Activated CD8-positive, alpha-beta memory T cell treated with anti-CD3 and anti-CD28 coated beads, Interleukin-2, amount 10 ng/mL, durations not matched to agents 7 days and 5 days (primary cell): ENCODE measurements at regions not wholly inside any gene's neighbourhood (a gene's known extent, or its start where the extent isn't known, plus 50 kb on each side); places are given as distances from the start of the nearest gene placed in this dataset.
"Not testable (repeated sequence)": the region's sequence is repeated elsewhere in the genome, so short reads cannot be mapped to it uniquely, and the experiment has no call there.

ENCODE experiments used
- ATAC-seq: fragments of 150-1000 bp; cut with Tn5 transposase; one replicate; pipeline ENCODE4 v1.10.0; 2021; ENCODE audit warnings: moderate library complexity
- CTCF ChIA-PET: fragments of 350-600 bp; sonication (Branson Sonifier 250); formaldehyde crosslinking; loops from one replicate; lab custom pipeline; 2021; ENCODE audit warnings: antibody characterized with exemption; lab: Charles Lee
- DNase-seq: peaks from one replicate; pipeline ENCODE4 v3.0.0-alpha.2; 2020
- H3K27ac Mint-ChIP-seq: one replicate; pipeline ENCODE4 v1.8.0; 2021; ENCODE audit warnings: mild to moderate bottlenecking, mixed read lengths
- H3K27me3 Mint-ChIP-seq: one replicate; pipeline ENCODE4 v1.8.0; 2021; ENCODE audit warnings: mixed read lengths
- H3K36me3 Mint-ChIP-seq: one replicate; pipeline ENCODE4 v1.8.0; 2021; ENCODE audit warnings: mild to moderate bottlenecking, mixed read lengths
- H3K4me1 Mint-ChIP-seq: one replicate; pipeline ENCODE4 v1.8.0; 2021; ENCODE audit warnings: mixed read lengths
- H3K4me3 Mint-ChIP-seq: one replicate; pipeline ENCODE4 v1.8.0; 2021; ENCODE audit warnings: mild to moderate bottlenecking, moderate library complexity, mixed read lengths
- H3K9me3 Mint-ChIP-seq: one replicate; pipeline ENCODE4 v1.8.0; 2022; ENCODE audit warnings: low read depth, mixed read lengths

- Mint-ChIP-seq H3K4me1 (no peaks in the 10 kb centered on the region), H3K27ac (no peak overlapping the region), H3K4me3 (no peak overlapping the region), H3K9me3 (peaks cover 2% of the 10 kb centered on the region), H3K36me3 (no peaks in the 10 kb centered on the region), H3K27me3 (no peaks in the 10 kb centered on the region)
- no peak for DNase-seq
- CTCF ChIA-PET, result no interaction called here
- ATAC-seq, result no peak
These were observed 1272.8 kb upstream of the ZEB2 start for GRCh38 chr2:145792745-145793144.

GRCh38 chr2:145789636-145790035 lies 1269.7 kb upstream of the ZEB2 start:
- no peaks in the 10 kb centered on the region for H3K4me1 Mint-ChIP-seq
- ATAC-seq (no peak), DNase-seq (no peak)
- no peaks in the 10 kb centered on the region for H3K27me3 Mint-ChIP-seq
- H3K9me3 Mint-ChIP-seq, result peaks cover 4% of the 10 kb centered on the region
- H3K4me3 Mint-ChIP-seq, result no peak overlapping the region
- H3K27ac Mint-ChIP-seq, result no peak overlapping the region
- CTCF ChIA-PET, result no interaction called here
- no peaks in the 10 kb centered on the region for H3K36me3 Mint-ChIP-seq

- H3K4me1 Mint-ChIP-seq, H3K36me3 Mint-ChIP-seq, ATAC-seq, H3K9me3 Mint-ChIP-seq, H3K27me3 Mint-ChIP-seq, DNase-seq, H3K27ac Mint-ChIP-seq, CTCF ChIA-PET, H3K4me3 Mint-ChIP-seq: not testable (repeated sequence)
These were observed 1267.9 kb upstream of the ZEB2 start for GRCh38 chr2:145787597-145788361.

GRCh38 chr2:145782607-145783006 lies 1262.7 kb upstream of the ZEB2 start:
- DNase-seq, H3K4me1 Mint-ChIP-seq, CTCF ChIA-PET, H3K4me3 Mint-ChIP-seq, H3K27me3 Mint-ChIP-seq, H3K9me3 Mint-ChIP-seq, ATAC-seq, H3K27ac Mint-ChIP-seq, H3K36me3 Mint-ChIP-seq: not testable (repeated sequence)

GRCh38 chr2:145777914-145778313 lies 1258.0 kb upstream of the ZEB2 start:
- H3K27ac Mint-ChIP-seq, result no peak overlapping the region
- DNase-seq, result no peak

GRCh38 chr2:145777297-145777696 lies 1257.4 kb upstream of the ZEB2 start:
- Mint-ChIP-seq H3K27ac (no peak overlapping the region), H3K4me3 (no peak overlapping the region), H3K36me3 (no peaks in the 10 kb centered on the region), H3K4me1 (no peaks in the 10 kb centered on the region), H3K9me3 (no peaks in the 10 kb centered on the region), H3K27me3 (no peaks in the 10 kb centered on the region)
- CTCF ChIA-PET, result no interaction called here
- DNase-seq (no peak), ATAC-seq (no peak)

More at GRCh38 chr2:145777914-145778313, 1258.0 kb upstream of the ZEB2 start:
- H3K27me3 Mint-ChIP-seq, result no peaks in the 10 kb centered on the region
- H3K4me3 Mint-ChIP-seq, result no peak overlapping the region
- CTCF ChIA-PET, result interaction anchor here (0.7 kb wide), 1 partner anchor 655 kb away, joined by 3 read pairs; no protein-coding TSS in a partner anchor
- no peaks in the 10 kb centered on the region for H3K9me3 Mint-ChIP-seq
- ATAC-seq, result no peak
- H3K4me1 Mint-ChIP-seq, result no peaks in the 10 kb centered on the region
- H3K36me3 Mint-ChIP-seq, result no peaks in the 10 kb centered on the region

- Mint-ChIP-seq H3K27ac (no peak overlapping the region), H3K36me3 (no peaks in the 10 kb centered on the region), H3K4me3 (no peak overlapping the region), H3K4me1 (no peaks in the 10 kb centered on the region), H3K9me3 (no peaks in the 10 kb centered on the region), H3K27me3 (no peaks in the 10 kb centered on the region)
- no peak for DNase-seq
- ATAC-seq, result no peak
- CTCF ChIA-PET, result no interaction called here
These were observed 1255.7 kb upstream of the ZEB2 start for GRCh38 chr2:145775591-145775990.

GRCh38 chr2:145771525-145771924 lies 1251.6 kb upstream of the ZEB2 start:
- H3K27me3 Mint-ChIP-seq, result no peaks in the 10 kb centered on the region
- no peaks in the 10 kb centered on the region for H3K36me3 Mint-ChIP-seq
- no peaks in the 10 kb centered on the region for H3K9me3 Mint-ChIP-seq
- no peak overlapping the region for H3K27ac Mint-ChIP-seq
- ATAC-seq, result no peak
- no peaks in the 10 kb centered on the region for H3K4me1 Mint-ChIP-seq
- CTCF ChIA-PET, result no interaction called here
- no peak overlapping the region for H3K4me3 Mint-ChIP-seq
- DNase-seq, result no peak

- H3K27ac Mint-ChIP-seq, result no peak overlapping the region
- no peak for DNase-seq
- H3K4me3 Mint-ChIP-seq, result no peak overlapping the region
- H3K4me1 Mint-ChIP-seq, result no peaks in the 10 kb centered on the region
- no peaks in the 10 kb centered on the region for H3K9me3 Mint-ChIP-seq
- no peaks in the 10 kb centered on the region for H3K27me3 Mint-ChIP-seq
- no peaks in the 10 kb centered on the region for H3K36me3 Mint-ChIP-seq
- CTCF ChIA-PET, result no interaction called here
- ATAC-seq, result no peak
These were observed 1249.2 kb upstream of the ZEB2 start for GRCh38 chr2:145769011-145769716.

GRCh38 chr2:145765874-145766273 lies 1246.0 kb upstream of the ZEB2 start:
- Mint-ChIP-seq H3K27ac (no peak overlapping the region), H3K36me3 (no peaks in the 10 kb centered on the region), H3K4me1 (no peaks in the 10 kb centered on the region), H3K9me3 (no peaks in the 10 kb centered on the region), H3K4me3 (no peak overlapping the region), H3K27me3 (no peaks in the 10 kb centered on the region)
- CTCF ChIA-PET, result no interaction called here
- ATAC-seq, result no peak
- DNase-seq, result no peak

GRCh38 chr2:145764631-145765030 lies 1244.7 kb upstream of the ZEB2 start:
- Mint-ChIP-seq H3K9me3 (no peaks in the 10 kb centered on the region), H3K27me3 (no peaks in the 10 kb centered on the region), H3K4me3 (no peak overlapping the region), H3K27ac (no peak overlapping the region), H3K4me1 (no peaks in the 10 kb centered on the region), H3K36me3 (no peaks in the 10 kb centered on the region)
- DNase-seq (no peak), ATAC-seq (no peak)
- CTCF ChIA-PET, result no interaction called here

GRCh38 chr2:145760781-145761649 lies 1241.1 kb upstream of the ZEB2 start:
- H3K4me3 Mint-ChIP-seq, result no peak overlapping the region
- no peak for ATAC-seq
- no peaks in the 10 kb centered on the region for H3K9me3 Mint-ChIP-seq
- CTCF ChIA-PET, result interaction anchor here (0.6 kb wide), 1 partner anchor 8 kb away, joined by 3 read pairs; no protein-coding TSS in a partner anchor
- no peak overlapping the region for H3K27ac Mint-ChIP-seq
- no peak for DNase-seq
- H3K36me3 Mint-ChIP-seq, result no peaks in the 10 kb centered on the region
- no peaks in the 10 kb centered on the region for H3K4me1 Mint-ChIP-seq
- H3K27me3 Mint-ChIP-seq, result no peaks in the 10 kb centered on the region

GRCh38 chr2:145759228-145759915 lies 1239.5 kb upstream of the ZEB2 start:
- H3K36me3 Mint-ChIP-seq, result no peaks in the 10 kb centered on the region
- H3K27ac Mint-ChIP-seq, result no peak overlapping the region
- H3K27me3 Mint-ChIP-seq, result peaks cover 3% of the 10 kb centered on the region
- CTCF ChIA-PET, result no interaction called here
- H3K4me1 Mint-ChIP-seq, result no peaks in the 10 kb centered on the region
- H3K4me3 Mint-ChIP-seq, result no peak overlapping the region
- H3K9me3 Mint-ChIP-seq, result no peaks in the 10 kb centered on the region
- ATAC-seq, result no peak
- DNase-seq, result no peak
